Fibroblast of mammary gland (primary cell): ENCODE measurements at regions not wholly inside any gene's neighbourhood (a gene's known extent, or its start where the extent isn't known, plus 50 kb on each side); places are given as distances from the start of the nearest gene placed in this dataset.

Experiments used
- DNase-seq: peaks from one replicate; pipeline ENCODE4 v3.0.0-alpha.2; 2010; ENCODE audit warnings: low read depth
- H3K4me3 ChIP-seq: 2 replicates; pipeline ENCODE4 v1.5.1; 2011; ENCODE audit warnings: low read depth, mild to moderate bottlenecking, low read length, moderate library complexity; ENCODE audit not compliant: control insufficient read depth
- TF ChIP-seq, protein P1 (sequence below): conservative IDR thresholded peaks from 2 replicates; pipeline ENCODE4 v1.5.1; 2011; ENCODE audit warnings: low read depth, low read length, inconsistent platforms; ENCODE audit not compliant: control insufficient read depth, insufficient read depth

DNA sequence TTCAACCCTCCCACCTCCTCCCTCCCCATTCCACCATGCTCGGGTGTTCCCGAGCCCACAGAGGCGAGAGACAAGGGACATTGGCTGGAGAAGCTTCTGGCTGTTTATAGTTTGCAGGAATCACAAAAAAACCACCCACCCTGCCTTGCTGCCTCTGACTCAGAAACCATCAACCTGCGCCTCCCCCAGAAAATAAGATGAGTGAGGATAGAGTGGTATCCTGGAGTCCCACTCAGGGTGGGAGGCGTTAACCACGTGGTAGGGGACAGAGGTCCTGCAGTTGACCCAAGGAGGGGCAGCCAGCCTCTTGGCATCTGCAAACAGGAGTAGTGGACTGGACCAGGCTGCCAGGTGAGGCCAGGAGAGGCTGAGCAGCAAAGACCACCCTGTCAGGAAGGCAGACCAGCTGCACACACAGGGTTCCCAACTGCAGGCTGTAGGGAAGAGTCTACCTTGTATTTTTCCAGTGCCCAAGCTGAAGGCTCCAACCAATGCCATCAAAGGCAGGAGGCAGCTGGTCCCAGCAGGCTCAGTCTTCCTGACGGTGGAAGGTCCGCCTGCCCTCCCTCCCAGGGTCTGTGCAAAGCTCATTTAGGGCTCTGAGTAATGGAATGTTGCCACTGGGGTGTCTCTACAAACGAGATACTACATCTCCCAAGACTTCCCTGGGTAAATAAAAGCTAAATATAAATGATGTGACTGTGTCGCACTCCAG, 201.5 kb upstream of the TNRC6C start:
- no peak overlapping the region for H3K4me3 ChIP-seq
- DNase-seq, result no peak
- TF ChIP-seq, protein P1, sequence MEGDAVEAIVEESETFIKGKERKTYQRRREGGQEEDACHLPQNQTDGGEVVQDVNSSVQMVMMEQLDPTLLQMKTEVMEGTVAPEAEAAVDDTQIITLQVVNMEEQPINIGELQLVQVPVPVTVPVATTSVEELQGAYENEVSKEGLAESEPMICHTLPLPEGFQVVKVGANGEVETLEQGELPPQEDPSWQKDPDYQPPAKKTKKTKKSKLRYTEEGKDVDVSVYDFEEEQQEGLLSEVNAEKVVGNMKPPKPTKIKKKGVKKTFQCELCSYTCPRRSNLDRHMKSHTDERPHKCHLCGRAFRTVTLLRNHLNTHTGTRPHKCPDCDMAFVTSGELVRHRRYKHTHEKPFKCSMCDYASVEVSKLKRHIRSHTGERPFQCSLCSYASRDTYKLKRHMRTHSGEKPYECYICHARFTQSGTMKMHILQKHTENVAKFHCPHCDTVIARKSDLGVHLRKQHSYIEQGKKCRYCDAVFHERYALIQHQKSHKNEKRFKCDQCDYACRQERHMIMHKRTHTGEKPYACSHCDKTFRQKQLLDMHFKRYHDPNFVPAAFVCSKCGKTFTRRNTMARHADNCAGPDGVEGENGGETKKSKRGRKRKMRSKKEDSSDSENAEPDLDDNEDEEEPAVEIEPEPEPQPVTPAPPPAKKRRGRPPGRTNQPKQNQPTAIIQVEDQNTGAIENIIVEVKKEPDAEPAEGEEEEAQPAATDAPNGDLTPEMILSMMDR, result no peak

DNA sequence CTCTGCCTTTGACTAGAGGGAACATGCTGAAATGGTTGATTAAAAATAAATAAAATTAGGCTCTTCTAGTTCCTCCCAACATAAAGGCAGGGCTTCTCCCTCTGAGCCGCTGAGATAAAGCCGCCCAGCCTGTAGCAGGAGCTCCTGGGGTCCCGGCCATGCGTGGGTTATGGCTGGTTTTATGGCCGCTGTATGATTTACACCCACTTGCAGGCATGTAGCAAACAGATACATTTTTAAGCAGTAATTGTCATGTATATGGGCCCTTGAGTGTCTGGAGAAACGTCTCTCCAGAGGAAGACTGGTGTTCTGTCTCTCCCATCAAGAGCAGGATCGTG, 201.0 kb upstream of the TNRC6C start:
- DNase-seq, result no peak
- TF ChIP-seq, protein P1, result no peak
- no peak overlapping the region for H3K4me3 ChIP-seq

DNA sequence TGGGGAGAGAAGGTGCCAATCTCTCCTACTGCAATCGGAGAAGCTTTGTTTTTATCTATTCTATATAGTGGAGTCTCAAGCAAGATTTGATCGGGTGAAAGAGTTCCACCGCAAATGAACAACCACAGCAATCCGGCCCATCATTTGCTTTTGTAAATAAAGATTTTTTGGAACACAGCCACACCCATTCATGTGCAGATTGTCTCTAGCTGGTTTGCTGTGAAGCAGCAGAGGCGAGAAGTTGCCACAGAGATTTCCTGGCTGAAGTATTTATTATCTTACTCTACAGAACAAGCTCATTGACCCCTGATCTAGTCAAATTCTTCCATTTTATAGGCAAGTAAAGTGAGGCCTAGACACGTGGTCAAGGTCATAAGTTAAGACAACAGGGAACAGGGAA, 195.5 kb upstream of the TNRC6C start:
- no peak overlapping the region for H3K4me3 ChIP-seq
- TF ChIP-seq, protein P1, result no peak
- DNase-seq, result no peak

DNA sequence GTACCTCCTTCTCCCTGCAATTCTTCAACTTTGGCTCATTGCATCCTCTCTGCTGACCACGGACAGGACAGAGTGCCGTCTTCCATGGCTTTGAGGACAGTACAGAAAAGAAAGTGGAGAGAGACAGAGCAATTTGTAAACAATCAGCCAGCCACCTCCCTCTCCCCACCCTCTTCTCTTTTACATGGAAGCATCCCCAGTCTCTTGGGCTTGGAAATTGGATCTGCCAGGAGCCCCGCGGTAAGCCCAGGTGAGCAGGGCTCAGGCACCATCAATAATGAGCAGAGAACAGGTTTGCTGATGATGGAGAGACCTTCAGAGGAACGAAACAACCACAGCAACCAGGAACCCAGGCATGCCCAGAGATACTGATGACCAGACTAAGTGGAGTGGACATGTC, 194.9 kb upstream of the TNRC6C start:
- TF ChIP-seq, protein P1, result no peak
- DNase-seq, result no peak
- no peak overlapping the region for H3K4me3 ChIP-seq

DNA sequence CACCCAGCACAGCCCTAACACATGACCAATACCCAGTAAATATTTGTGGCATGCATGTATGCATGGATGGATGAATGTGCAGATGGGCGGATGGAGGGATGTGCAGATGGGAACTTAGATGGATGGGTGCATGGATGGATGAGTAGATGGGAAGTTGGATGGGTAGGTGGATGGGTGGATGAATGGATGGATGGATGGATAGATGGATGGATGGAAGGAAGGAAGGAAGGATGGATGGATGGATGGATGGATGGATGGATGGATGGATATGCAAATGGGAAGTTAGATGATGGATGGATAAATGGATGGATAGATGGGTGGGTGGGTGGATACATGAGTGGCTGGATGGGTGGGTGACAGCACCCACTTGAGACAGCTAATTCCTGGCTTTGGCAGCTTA, 193.2 kb upstream of the TNRC6C start:
- no peak for DNase-seq
- TF ChIP-seq, protein P1, result no peak
- no peak overlapping the region for H3K4me3 ChIP-seq

DNA sequence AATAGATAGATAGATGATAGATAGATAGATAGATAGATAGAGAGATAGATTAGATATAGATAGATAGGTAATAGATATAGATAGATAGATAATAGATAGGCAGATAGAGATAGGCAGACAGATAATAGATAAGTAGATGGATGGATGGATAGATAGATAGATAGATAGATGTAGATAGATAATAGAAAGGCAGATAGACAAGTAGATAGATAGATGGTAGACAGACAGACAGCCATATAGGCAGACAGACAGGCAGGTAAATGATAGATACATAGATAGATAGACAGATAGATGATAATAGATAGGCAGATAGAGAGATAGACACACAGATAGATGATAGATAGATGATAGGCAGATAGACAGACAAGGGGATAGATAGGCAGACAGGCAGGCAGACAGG, 191.4 kb upstream of the TNRC6C start:
- TF ChIP-seq, protein P1, result no peak
- no peak for DNase-seq
- no peak overlapping the region for H3K4me3 ChIP-seq

DNA sequence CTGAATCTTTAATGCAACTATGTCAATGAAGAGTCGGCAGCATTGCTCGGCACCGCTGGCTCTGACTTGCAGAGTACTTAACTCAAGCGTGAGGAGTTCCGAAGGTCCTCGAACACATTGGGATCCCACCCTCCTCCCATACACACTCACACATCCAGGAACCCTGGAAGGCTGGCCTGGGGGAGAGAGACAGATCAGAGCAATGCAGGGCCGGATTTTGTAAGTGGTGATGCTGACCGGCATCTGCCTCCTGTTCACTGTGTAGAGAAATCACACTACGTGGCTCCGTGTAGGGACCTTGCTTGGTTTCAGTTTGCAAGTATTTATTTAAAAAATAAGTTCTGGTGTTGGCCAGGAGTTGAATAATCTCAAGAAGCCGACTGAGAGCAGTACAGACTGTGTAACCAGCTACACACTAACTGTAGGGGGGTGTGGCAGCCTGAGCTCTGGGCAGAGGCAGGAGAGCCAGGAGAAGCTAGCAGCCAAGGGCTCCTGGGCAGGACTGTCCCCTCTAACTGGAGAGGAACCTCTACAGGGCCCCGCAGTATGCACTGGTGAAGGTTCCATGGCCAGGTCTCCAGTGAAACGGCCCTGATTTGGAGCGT, 190.2 kb upstream of the TNRC6C start:
- DNase-seq, result no peak
- no peak overlapping the region for H3K4me3 ChIP-seq
- TF ChIP-seq, protein P1, result no peak
